T-helper 2 cell (primary cell): ENCODE measurements at regions not wholly inside any gene's neighbourhood (a gene's known extent, or its start where the extent isn't known, plus 50 kb on each side); places are given as distances from the start of the nearest gene placed in this dataset.
"Not testable (repeated sequence)": the region's sequence is repeated elsewhere in the genome, so short reads cannot be mapped to it uniquely, and the experiment has no call there.

Experiments
- DNase-seq, 5 experiments: peaks; one replicate each; pipeline versions ENCODE4 v3.0.0 to v3.0.0-alpha.2; 2012 to 2022

GRCh38 chr3:19825193-19825592 is 108.8 kb downstream of the EFHB start:
- DNase-seq, result no peak

- no peak for DNase-seq
Measured at GRCh38 chr3:19822805-19823204, 111.2 kb downstream of the EFHB start.

GRCh38 chr3:19816631-19817030 is 117.4 kb downstream of the EFHB start:
- DNase-seq, result no peak

- DNase-seq, result no peak
Measured at GRCh38 chr3:19815805-19816204, 118.2 kb downstream of the EFHB start.

- DNase-seq, result not testable (repeated sequence)
Measured at GRCh38 chr3:19813743-19814142, 120.3 kb downstream of the EFHB start.

- no peak for DNase-seq
Measured at GRCh38 chr3:19811689-19812088, 122.3 kb downstream of the EFHB start.

- no peak for DNase-seq
Measured at GRCh38 chr3:19808834-19809233, 125.2 kb downstream of the EFHB start.

GRCh38 chr3:19799887-19800286 is 134.1 kb downstream of the EFHB start:
- no peak for DNase-seq

- DNase-seq, result no peak
Measured at GRCh38 chr3:19799115-19799514, 134.9 kb downstream of the EFHB start.

GRCh38 chr3:19798324-19798723 is 135.7 kb downstream of the EFHB start:
- DNase-seq, result no peak

- DNase-seq, result no peak
Measured at GRCh38 chr3:19792388-19792787, 141.6 kb downstream of the EFHB start.

- DNase-seq, result no peak
Measured at GRCh38 chr3:19775765-19776164, 158.3 kb downstream of the EFHB start.

- DNase-seq, result no peak
Measured at GRCh38 chr3:19769694-19770093, 164.3 kb downstream of the EFHB start.

GRCh38 chr3:19765954-19766353 is 168.1 kb downstream of the EFHB start:
- DNase-seq, result no peak

GRCh38 chr3:19757773-19758172 is 176.2 kb downstream of the EFHB start:
- DNase-seq, result no peak

GRCh38 chr3:19749448-19750017 is 184.5 kb downstream of the EFHB start:
- DNase-seq, result no peak

- no peak for DNase-seq
Measured at GRCh38 chr3:19748782-19749447, 185.1 kb downstream of the EFHB start.

- no peak for DNase-seq
Measured at GRCh38 chr3:19744047-19744446, 190.0 kb downstream of the EFHB start.

- DNase-seq, result no peak
Measured at GRCh38 chr3:19742935-19743334, 191.1 kb downstream of the EFHB start.

- no peak for DNase-seq
Measured at GRCh38 chr3:19739504-19739903, 194.5 kb downstream of the EFHB start.

GRCh38 chr3:19738846-19739245 is 195.2 kb downstream of the EFHB start:
- no peak for DNase-seq

- DNase-seq, result no peak
Measured at GRCh38 chr3:19735111-19735510, 198.9 kb downstream of the EFHB start.

GRCh38 chr3:19734453-19734852 is 199.6 kb downstream of the EFHB start:
- DNase-seq, result no peak

- no peak for DNase-seq
Measured at GRCh38 chr3:19725000-19725399, 209.0 kb downstream of the EFHB start.

GRCh38 chr3:19717736-19718135 is 216.3 kb downstream of the EFHB start:
- DNase-seq, result no peak
